IPS-NIHi7 (cell line): ENCODE measurements at regions not wholly inside any gene's neighbourhood (a gene's known extent, or its start where the extent isn't known, plus 50 kb on each side); places are given as distances from the start of the nearest gene placed in this dataset.
"Not testable (repeated sequence)": the region's sequence is repeated elsewhere in the genome, so short reads cannot be mapped to it uniquely, and the experiment has no call there.

ENCODE experiments used
- DNase-seq: peaks from one replicate; pipeline ENCODE4 v3.0.0; 2012; ENCODE audit warnings: mixed read lengths; ENCODE audit errors: extremely low spot score

DNA sequence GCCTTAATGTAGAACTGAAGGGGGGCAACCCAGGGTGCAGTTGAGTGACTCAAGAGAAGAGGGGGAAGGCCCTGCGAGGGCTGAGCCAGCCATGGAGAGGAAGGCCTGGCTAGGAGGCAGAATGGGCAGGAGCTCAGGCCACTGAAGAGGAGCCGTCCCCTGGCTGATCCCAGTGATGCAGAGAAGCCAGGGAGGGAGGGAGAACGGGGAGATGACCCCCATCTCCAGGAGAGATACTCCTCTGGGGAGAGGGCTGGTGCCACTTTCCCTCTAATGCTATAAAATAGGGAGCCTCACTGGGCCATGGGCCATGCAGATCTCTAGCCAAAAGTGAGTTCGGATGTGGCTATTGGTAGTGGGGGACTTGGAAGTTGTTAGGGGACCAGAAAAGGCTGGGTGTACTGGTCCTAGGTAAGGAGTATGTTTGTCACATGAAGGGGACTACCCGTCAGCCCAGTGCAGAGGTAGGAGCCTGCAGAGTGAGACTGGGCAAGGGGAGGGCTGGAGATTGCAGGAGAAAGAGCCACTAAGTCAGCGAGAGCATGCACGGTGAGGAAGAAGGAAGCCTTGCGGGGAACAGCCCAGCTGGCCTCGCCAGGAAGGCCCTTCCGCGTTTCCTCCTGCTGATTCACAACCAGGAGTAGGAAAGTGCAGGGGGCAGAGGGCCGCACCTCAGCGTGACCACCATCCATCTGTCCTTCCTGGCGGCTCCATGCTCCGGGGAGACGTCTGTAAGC, 347.6 kb downstream of the TCERG1L start:
- no peak for DNase-seq

- no peak for DNase-seq
Observed at GRCh38 chr10:130964771-130965170, 346.8 kb downstream of the TCERG1L start.

DNA sequence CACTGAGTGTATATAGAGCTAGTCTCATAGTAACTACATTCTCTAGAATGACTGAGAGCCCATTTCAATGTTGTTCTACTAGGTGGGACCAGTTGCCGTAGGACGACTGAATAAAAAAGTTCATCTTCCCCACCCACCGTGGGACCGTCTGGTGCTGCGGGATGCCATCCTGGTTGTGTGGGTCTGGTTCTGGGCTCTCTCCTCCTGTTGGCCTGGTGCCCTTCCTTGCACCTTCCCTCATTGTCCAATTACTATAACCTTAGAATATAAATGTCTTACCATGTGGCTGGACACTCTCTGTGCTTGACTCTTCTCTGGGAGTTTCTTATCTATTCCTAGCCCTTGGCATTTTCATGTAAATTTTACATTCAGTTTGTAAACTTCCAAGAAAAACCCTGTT, 344.4 kb downstream of the TCERG1L start:
- DNase-seq = no peak

GRCh38 chr10:130967784-130968183, 343.7 kb downstream of the TCERG1L start:
- DNase-seq = no peak

GRCh38 chr10:130968511-130968910, 343.0 kb downstream of the TCERG1L start:
- no peak for DNase-seq

GRCh38 chr10:130968964-130969363, 342.6 kb downstream of the TCERG1L start:
- DNase-seq = no peak

DNA sequence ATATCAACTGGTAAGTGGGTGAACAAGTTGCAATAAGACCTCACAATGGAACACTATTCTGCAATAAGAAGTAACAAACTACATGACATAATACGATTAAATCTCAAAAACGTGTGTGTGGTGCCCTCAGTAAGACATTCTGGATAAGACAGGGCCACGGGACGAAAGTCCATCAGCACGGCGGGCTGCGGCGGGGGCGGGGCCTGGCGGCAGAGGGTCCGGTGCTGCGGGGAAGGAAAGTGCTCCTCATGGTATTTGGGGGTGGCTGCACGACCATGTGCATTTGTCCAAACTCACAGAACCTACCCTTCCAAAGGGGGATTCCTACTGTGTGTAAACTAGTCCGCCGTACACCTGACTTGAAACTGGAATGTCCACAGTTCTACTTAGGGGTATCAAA, 341.8 kb downstream of the TCERG1L start:
- DNase-seq = no peak

DNA sequence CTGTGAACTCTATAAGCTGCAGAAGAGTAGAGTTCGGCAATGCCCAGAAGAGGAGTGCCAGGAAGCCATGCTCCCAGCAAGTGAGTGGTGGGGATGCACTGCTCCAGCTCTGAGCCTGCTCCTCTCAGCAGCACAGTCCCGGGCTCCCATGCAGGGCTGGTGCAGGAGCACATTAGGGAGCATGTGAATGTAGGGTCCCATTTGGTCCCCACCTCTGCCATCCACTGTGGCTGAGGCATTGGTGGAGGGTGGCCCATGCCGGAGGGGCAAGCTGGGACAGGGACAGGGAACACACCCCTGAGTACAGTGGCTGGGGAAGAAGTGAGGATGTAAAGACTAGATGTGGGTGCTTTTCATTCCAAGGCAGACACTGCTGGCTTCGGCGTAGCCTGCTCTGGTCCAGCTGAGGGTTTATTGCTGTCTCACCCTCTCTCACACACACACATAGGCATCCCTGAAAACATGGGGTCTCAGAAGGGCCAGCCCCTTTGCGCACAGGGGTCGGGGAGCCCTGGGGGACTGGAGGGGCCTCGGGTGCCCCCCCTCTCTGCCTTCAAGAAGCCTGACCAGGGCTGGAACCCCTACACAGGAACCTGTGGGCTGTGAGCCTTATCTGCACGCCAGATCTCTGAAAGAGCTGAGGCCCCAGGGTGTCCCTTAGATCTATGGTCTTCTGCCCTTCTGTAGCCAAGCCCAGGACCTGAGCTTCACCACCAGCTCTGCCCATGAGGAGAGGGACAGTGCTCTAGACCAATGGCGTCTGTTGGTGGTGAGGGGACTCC, 341.0 kb downstream of the TCERG1L start:
- no peak for DNase-seq

DNA sequence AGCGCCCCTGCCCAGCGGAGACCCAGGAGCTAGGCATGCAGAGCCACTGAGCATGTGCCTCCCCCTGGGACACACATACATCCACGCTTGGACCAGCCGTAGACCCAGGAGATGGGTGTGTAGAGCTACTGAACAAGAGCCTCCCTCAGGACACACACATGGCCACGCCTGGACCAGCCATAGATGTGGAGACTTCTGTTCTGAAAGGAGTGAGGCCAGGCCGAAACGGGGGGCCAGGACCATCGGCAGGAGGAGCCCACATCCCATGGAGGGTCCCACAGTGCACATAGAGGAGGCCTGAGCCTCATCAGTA, 340.4 kb downstream of the TCERG1L start:
- DNase-seq = no peak

DNA sequence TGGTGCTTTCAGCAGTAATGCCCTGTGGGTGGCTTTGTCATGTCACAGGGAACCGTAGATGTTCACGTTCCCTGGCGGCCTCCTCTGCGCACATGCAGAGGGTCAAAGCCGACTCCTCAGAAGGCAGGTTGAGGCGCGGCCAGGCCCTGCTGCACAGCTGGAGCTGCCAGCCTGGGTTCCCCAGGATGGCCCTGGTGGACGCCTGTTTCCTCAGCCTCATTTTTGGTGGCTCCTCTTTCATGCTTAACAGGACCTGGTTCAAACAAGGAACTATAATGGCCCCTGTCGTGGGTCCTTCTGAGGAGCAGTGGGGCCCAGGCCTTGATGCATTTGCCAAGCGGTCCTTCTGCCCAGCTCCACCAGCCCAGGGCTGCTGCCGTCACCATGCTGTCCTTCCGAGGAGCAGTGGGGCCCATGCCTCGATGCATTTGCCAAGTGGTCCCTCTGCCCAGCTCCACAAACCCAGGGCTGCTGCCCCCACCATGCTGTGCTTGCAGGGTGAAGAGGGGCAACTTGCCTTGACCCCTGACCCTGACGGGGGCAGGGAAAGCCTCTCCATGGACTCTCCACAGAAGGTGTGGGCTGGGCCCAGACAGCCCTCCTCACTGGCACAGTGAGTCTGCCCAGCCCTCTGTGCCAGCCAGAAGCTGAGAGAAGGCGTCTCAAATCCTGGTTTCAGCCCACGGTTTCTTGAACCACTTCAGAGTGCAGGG, 338.2 kb downstream of the TCERG1L start:
- DNase-seq = no peak

GRCh38 chr10:130974166-130974565, 337.4 kb downstream of the TCERG1L start:
- DNase-seq = no peak

GRCh38 chr10:130975351-130975750, 336.2 kb downstream of the TCERG1L start:
- not testable (repeated sequence) for DNase-seq

DNA sequence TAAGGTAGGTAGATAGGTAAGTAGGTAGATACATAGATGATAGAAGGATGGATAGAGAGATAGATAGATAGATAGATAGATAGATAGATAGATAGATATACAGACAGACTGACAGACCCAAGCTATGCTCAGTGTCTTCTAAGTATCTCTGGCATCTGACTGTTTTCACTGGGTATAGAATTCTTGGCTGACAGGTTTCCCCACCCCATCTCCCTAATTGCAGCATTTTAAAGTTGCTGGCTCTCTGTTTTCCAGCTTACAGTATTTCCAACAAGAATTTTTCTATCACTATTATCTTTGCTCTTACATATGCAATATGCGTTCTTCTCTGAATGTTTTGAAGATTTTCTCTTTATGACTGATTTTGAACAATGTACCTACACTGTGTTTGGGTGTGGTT, 328.7 kb downstream of the TCERG1L start:
- DNase-seq = no peak

DNA sequence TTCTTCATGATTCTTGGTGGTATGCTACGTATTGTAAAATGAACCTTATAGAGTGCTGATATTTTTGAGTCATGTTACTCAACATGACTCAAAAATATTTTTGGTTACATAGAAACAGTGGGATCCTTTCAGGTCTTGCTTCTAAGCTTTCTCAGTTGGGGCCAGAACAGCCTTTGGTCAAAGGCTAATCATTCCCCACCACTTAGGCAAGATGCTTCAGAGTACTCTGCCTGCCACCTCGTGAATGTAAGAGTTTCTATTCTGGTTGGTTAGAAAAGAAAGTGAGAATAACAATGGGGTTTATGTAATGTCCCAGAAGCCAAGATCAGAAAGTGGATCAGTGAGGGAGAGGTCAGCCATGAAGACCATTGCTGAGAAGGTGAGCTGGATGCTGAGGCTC, 327.8 kb downstream of the TCERG1L start:
- DNase-seq = no peak

DNA sequence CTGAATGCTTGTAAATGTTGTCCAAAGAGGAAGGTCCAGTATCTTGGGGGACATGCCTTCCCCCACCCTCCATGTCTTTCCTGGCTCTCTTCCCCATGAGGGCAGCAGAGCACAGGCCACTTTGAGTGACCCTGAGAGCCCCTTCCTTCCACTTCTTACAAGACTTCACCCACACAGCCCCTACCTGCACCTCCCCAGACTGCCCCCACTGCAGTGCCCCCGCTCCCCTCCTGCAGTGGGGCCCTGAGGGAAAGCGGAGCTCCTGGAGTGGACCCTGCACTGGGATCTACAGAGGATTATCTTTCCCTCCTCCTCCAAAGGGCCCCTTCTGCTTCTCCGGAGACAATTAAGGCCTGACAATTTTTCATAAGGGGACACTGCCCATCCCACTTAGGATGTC, 326.8 kb downstream of the TCERG1L start:
- no peak for DNase-seq

DNA sequence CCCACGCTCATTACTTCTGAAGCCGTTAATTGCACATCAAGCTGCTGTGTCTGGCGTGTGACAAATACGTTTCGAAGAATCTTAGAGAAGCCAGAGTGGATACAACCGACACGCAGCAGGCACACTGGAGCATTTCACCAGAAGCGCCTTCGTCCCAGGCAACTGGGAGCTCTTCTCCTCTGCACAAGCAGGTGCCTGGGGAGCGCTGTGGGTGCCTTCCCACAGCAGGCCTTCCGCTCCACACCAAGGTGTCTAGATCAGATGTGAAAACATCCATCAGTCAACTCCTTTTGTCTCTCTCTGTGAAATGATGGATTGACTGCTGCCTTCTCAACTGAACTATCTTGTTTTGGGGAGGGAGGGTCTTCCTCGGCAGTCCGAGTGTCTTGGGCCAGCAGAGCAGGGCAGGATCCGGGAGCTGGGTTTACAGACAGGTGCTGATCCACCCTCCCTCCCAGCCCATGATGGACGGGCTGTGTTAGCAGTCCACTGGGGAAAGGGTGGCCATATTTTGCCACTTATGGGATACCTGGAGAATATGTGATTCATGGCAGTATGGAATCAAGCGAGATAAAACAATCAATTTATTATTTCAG, 326.3 kb downstream of the TCERG1L start:
- no peak for DNase-seq

- DNase-seq = no peak
Observed at GRCh38 chr10:130986846-130987245, 324.7 kb downstream of the TCERG1L start.

DNA sequence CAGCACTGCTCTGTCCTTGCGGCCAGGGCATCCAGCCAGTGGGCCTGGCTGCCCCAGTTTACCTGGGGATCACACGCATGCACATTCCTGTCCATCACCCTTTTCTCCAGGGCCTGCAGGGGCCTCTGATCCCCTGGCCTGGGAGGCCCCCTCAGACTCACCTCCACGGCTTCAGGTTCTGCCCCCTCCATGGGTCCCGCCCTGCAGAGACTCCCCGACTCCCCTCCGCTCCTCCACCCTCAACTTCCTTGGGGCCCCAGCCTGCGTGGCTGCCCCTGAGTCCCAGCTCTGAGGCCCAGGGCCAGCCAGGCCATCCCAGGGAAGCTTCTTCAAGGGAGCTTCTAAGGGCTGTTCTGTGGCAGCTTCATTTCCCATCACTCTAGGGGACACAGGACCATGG, 324.1 kb downstream of the TCERG1L start:
- DNase-seq = no peak

GRCh38 chr10:130989670-130990232, 321.8 kb downstream of the TCERG1L start:
- no peak for DNase-seq

DNA sequence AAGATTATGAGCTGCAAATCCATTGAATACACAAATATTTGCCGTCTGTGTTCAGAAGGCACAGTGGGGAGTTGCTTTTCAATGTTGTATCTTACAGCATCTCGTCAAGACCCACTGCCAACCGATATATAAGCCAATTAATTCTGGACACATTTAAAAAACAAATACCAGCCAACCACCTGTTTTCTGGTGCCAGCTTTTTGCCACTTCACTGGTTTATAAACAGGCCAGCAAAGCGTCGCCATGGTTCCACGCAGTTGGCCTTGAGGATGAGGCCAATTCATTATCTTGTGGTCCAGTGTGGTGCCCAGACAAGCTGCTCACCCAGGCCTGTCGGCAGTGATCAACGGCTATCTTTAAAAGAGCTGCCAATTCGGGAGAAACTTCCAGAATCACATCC, 321.0 kb downstream of the TCERG1L start:
- no peak for DNase-seq

DNA sequence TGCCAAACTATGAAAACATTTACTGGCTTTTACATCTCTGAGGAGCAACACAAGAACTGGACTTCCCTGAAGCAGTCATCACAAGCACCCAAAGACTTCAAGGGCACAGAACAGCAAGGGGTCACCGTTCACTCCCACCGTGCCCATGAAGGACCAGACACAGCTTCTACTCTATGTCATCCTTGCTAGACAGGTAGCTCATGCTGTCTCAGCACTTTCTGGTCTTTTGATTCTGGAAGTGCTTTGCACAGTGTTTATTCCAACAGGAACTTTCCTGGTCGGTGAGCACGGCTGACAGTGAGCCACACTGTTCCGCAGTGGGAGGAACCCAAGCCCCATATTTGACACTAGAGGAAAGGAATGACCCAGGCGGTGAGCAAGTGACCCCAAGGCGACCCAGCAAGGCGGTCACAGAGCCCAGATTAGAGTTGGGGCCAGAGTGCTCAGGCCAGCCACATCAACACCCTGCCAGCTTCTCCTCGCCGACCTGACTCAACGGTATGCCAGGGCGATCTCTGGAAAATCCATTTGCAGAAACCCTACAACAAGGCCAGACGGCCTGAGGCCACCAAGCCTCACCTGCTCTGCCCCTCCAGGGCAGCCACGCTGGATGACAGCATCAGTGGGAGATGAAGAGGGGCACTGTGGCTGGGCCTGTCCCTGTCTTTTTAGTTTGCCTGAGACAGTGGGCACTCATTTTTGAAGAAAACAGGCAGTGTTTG, 318.6 kb downstream of the TCERG1L start:
- DNase-seq = no peak
